Nephron (organoid): ENCODE measurements at regions not wholly inside any gene's neighbourhood (a gene's known extent, or its start where the extent isn't known, plus 50 kb on each side); places are given as distances from the start of the nearest gene placed in this dataset.

Experiments used
- H3K27ac Mint-ChIP-seq, 3 experiments: 2 replicates each; pipeline ENCODE4 v1.8.0; 2020; ENCODE audit warnings: mixed read lengths in 3 of 3, mild to moderate bottlenecking in 2 of 3, moderate library complexity in 1 of 3
- H3K27me3 Mint-ChIP-seq: 2 replicates; pipeline ENCODE4 v1.8.0; 2021; ENCODE audit warnings: low read depth, mild to moderate bottlenecking, moderate library complexity, mixed read lengths
- H3K36me3 Mint-ChIP-seq: 2 replicates; pipeline ENCODE4 v1.8.0; 2020; ENCODE audit warnings: low read depth, mixed read lengths
- H3K4me1 Mint-ChIP-seq: 2 replicates; pipeline ENCODE4 v1.8.0; 2020; ENCODE audit warnings: mixed read lengths
- H3K4me3 Mint-ChIP-seq, 3 experiments: 2 replicates each; pipeline ENCODE4 v1.8.0; 2020; ENCODE audit warnings: mild to moderate bottlenecking in 3 of 3, mixed read lengths in 3 of 3, moderate library complexity in 2 of 3
- H3K9me3 Mint-ChIP-seq: 2 replicates; pipeline ENCODE4 v1.8.0; 2020; ENCODE audit warnings: mixed read lengths
- CTCF ChIP-seq, 3 experiments: fragments of 200-600 bp; sonication (generic); IDR thresholded peaks; one replicate each; pipeline ENCODE4 v1.5.0; 2021; ENCODE audit warnings: antibody characterized with exemption in 3 of 3; ENCODE audit not compliant: unreplicated experiment in 3 of 3

GRCh38 chr6:95230071-95230740, 347.1 kb upstream of the MANEA start:
- TF ChIP-seq CTCF (IDR thresholded peaks at IDR 0.05; ENCODE audit: unreplicated experiment in 3 of 3): no peak
- Mint-ChIP-seq H3K9me3 (no peaks in the 10 kb centered on the region), H3K36me3 (no peaks in the 10 kb centered on the region), H3K27ac (no peak overlapping the region), H3K4me1 (peaks cover 5% of the 10 kb centered on the region), H3K4me3 (no peak overlapping the region), H3K27me3 (no peaks in the 10 kb centered on the region)

GRCh38 chr6:95231416-95231815, 345.9 kb upstream of the MANEA start:
- no peaks in the 10 kb centered on the region for H3K9me3 Mint-ChIP-seq
- H3K27me3 Mint-ChIP-seq: no peaks in the 10 kb centered on the region
- no peak overlapping the region for H3K27ac Mint-ChIP-seq
- no peak for TF ChIP-seq CTCF (IDR thresholded peaks at IDR 0.05; ENCODE audit: unreplicated experiment in 3 of 3)
- no peak overlapping the region for H3K4me3 Mint-ChIP-seq
- peaks cover 5% of the 10 kb centered on the region for H3K4me1 Mint-ChIP-seq
- no peaks in the 10 kb centered on the region for H3K36me3 Mint-ChIP-seq

DNA sequence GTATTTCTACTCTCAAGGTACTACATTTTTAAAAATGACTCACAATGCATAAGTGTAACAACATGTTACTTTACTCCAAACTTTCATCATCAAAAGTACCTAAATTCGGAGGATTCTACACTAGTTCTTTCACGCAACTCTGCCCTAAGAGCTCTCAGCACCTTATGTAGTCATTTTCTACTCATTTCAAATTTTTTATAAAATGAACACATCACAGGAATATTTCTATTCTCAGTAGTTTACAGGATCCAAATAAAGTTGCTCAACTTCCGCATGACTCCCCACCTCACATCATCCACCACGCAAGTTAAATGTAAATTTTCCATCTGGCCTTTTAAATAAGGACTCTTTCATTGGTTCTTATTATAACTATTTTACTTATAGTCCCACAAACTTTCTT, 344.9 kb upstream of the MANEA start:
- Mint-ChIP-seq H3K9me3 (no peaks in the 10 kb centered on the region), H3K27ac (no peak overlapping the region), H3K36me3 (no peaks in the 10 kb centered on the region), H3K27me3 (no peaks in the 10 kb centered on the region), H3K4me1 (peaks cover 5% of the 10 kb centered on the region), H3K4me3 (no peak overlapping the region)
- TF ChIP-seq CTCF (IDR thresholded peaks at IDR 0.05; ENCODE audit: unreplicated experiment in 3 of 3): no peak

- peaks cover 5% of the 10 kb centered on the region for H3K4me1 Mint-ChIP-seq
- no peaks in the 10 kb centered on the region for H3K27me3 Mint-ChIP-seq
- H3K27ac Mint-ChIP-seq: no peak overlapping the region
- H3K4me3 Mint-ChIP-seq: no peak overlapping the region
- no peaks in the 10 kb centered on the region for H3K36me3 Mint-ChIP-seq
- H3K9me3 Mint-ChIP-seq: no peaks in the 10 kb centered on the region
- TF ChIP-seq CTCF (IDR thresholded peaks at IDR 0.05; ENCODE audit: unreplicated experiment in 3 of 3): no peak
Measured at GRCh38 chr6:95233879-95234278, 343.5 kb upstream of the MANEA start.

- no peaks in the 10 kb centered on the region for H3K36me3 Mint-ChIP-seq
- TF ChIP-seq CTCF (IDR thresholded peaks at IDR 0.05; ENCODE audit: unreplicated experiment in 3 of 3): no peak
- no peaks in the 10 kb centered on the region for H3K27me3 Mint-ChIP-seq
- H3K4me3 Mint-ChIP-seq: no peak overlapping the region
- no peak overlapping the region for H3K27ac Mint-ChIP-seq
- H3K9me3 Mint-ChIP-seq: no peaks in the 10 kb centered on the region
- no peaks in the 10 kb centered on the region for H3K4me1 Mint-ChIP-seq
Measured at GRCh38 chr6:95240514-95240913, 336.8 kb upstream of the MANEA start.

- Mint-ChIP-seq H3K27ac (no peak overlapping the region), H3K36me3 (no peaks in the 10 kb centered on the region), H3K9me3 (no peaks in the 10 kb centered on the region), H3K4me3 (no peak overlapping the region), H3K27me3 (no peaks in the 10 kb centered on the region), H3K4me1 (no peaks in the 10 kb centered on the region)
- no peak for TF ChIP-seq CTCF (IDR thresholded peaks at IDR 0.05; ENCODE audit: unreplicated experiment in 3 of 3)
Measured at GRCh38 chr6:95242560-95242959, 334.8 kb upstream of the MANEA start.
